22Rv1 (cell line): ENCODE measurements at regions not wholly inside any gene's neighbourhood (a gene's known extent, or its start where the extent isn't known, plus 50 kb on each side); places are given as distances from the start of the nearest gene placed in this dataset.

Experiments
- CTCF ChIP-seq: fragments of 450-650 bp; IDR thresholded peaks from 2 replicates; pipeline ENCODE4 v1.5.1; 2017; ENCODE audit warnings: mild to moderate bottlenecking
- ZFX ChIP-seq: fragments of 450-650 bp; IDR thresholded peaks from 2 replicates; pipeline ENCODE4 v1.6.1; 2017; ENCODE audit warnings: antibody characterized with exemption, borderline replicate concordance

- TF ChIP-seq CTCF, result no peak
- no peak for TF ChIP-seq ZFX
These were observed 53.5 kb upstream of the FOXD3 start for GRCh38 chr1:63268876-63269275.
